Central memory CD8-positive, alpha-beta T cell (primary cell): ENCODE measurements at regions not wholly inside any gene's neighbourhood (a gene's known extent, or its start where the extent isn't known, plus 50 kb on each side); places are given as distances from the start of the nearest gene placed in this dataset.

Source experiments
- ATAC-seq: fragments of 150-1000 bp; cut with Tn5 transposase; replicated peaks from 2 replicates; pipeline ENCODE4 v1.10.0; 2022; ENCODE audit warnings: mild to moderate bottlenecking, moderate FRiP score, moderate number of reproducible peaks; ENCODE audit not compliant: poor library complexity, severe bottlenecking; ENCODE audit errors: extremely low read depth
- DNase-seq, 2 donors: peaks; one replicate each; pipeline ENCODE4 v3.0.0; 2021; ENCODE audit warnings: low spot score in 2 of 2
- H3K27ac Mint-ChIP-seq: one replicate; pipeline ENCODE4 v1.8.0; 2022; ENCODE audit warnings: low read depth, mild to moderate bottlenecking, moderate library complexity, mixed read lengths
- H3K27me3 Mint-ChIP-seq: one replicate; pipeline ENCODE4 v1.8.0; 2022; ENCODE audit warnings: mixed read lengths
- H3K36me3 Mint-ChIP-seq: one replicate; pipeline ENCODE4 v1.8.0; 2022; ENCODE audit warnings: mild to moderate bottlenecking, moderate library complexity, mixed read lengths; ENCODE audit not compliant: insufficient read depth
- H3K4me1 Mint-ChIP-seq: one replicate; pipeline ENCODE4 v1.8.0; 2022; ENCODE audit warnings: mixed read lengths
- H3K4me3 Mint-ChIP-seq: one replicate; pipeline ENCODE4 v1.8.0; 2022; ENCODE audit warnings: mild to moderate bottlenecking, moderate library complexity, mixed read lengths
- H3K9me3 Mint-ChIP-seq: one replicate; pipeline ENCODE4 v1.8.0; 2022; ENCODE audit warnings: mixed read lengths

GRCh38 chr20:58072695-58073671 is 155.5 kb downstream of the ANKRD60 start:
- DNase-seq (no peak), ATAC-seq (no peak)
- no peak overlapping the region for H3K27ac Mint-ChIP-seq
- no peaks in the 10 kb centered on the region for H3K9me3 Mint-ChIP-seq
- peaks cover 64% of the 10 kb centered on the region for H3K27me3 Mint-ChIP-seq
- H3K36me3 Mint-ChIP-seq, result no peaks in the 10 kb centered on the region
- H3K4me1 Mint-ChIP-seq, result peaks cover 4% of the 10 kb centered on the region
- no peak overlapping the region for H3K4me3 Mint-ChIP-seq

GRCh38 chr20:58071991-58072390 is 156.5 kb downstream of the ANKRD60 start:
- Mint-ChIP-seq H3K9me3 (no peaks in the 10 kb centered on the region), H3K4me1 (peaks cover 4% of the 10 kb centered on the region), H3K27me3 (peaks cover 66% of the 10 kb centered on the region), H3K4me3 (no peak overlapping the region), H3K27ac (no peak overlapping the region), H3K36me3 (no peaks in the 10 kb centered on the region)
- ATAC-seq (no peak), DNase-seq (no peak)

DNA sequence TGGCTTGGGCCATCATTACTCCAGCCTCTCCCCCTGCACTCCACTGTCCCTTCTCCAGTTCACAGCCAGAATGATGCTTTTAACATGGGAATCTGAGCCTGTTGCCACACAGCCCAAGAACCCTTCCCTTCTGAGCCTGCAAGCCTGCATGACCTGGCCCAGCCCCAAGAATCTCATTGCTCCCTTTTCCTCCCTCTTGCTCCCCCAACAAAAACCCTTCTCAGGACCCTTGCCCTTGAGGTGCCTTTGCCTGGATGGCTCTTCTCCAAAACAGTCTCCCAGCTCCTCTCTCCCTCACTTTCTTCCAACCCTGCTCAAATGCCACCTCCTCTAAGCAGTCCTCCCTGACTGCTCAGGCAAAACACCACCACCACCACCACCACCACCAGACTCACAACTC is 157.2 kb downstream of the ANKRD60 start:
- DNase-seq (no peak), ATAC-seq (no peak)
- H3K9me3 Mint-ChIP-seq, result no peaks in the 10 kb centered on the region
- H3K4me1 Mint-ChIP-seq, result peaks cover 4% of the 10 kb centered on the region
- H3K36me3 Mint-ChIP-seq, result no peaks in the 10 kb centered on the region
- H3K27me3 Mint-ChIP-seq, result peaks cover 72% of the 10 kb centered on the region
- no peak overlapping the region for H3K27ac Mint-ChIP-seq
- no peak overlapping the region for H3K4me3 Mint-ChIP-seq

GRCh38 chr20:58070664-58071196 is 157.7 kb downstream of the ANKRD60 start:
- no peaks in the 10 kb centered on the region for H3K36me3 Mint-ChIP-seq
- H3K9me3 Mint-ChIP-seq, result no peaks in the 10 kb centered on the region
- H3K4me3 Mint-ChIP-seq, result no peak overlapping the region
- no peak overlapping the region for H3K27ac Mint-ChIP-seq
- DNase-seq (no peak), ATAC-seq (no peak)
- H3K4me1 Mint-ChIP-seq, result peaks cover 4% of the 10 kb centered on the region
- H3K27me3 Mint-ChIP-seq, result peaks cover 72% of the 10 kb centered on the region

GRCh38 chr20:58069796-58070663 is 158.4 kb downstream of the ANKRD60 start:
- no peak for ATAC-seq
- Mint-ChIP-seq H3K4me1 (peaks cover 3% of the 10 kb centered on the region), H3K36me3 (no peaks in the 10 kb centered on the region), H3K4me3 (no peak overlapping the region), H3K27ac (no peak overlapping the region), H3K27me3 (peaks cover 72% of the 10 kb centered on the region), H3K9me3 (no peaks in the 10 kb centered on the region)
- DNase-seq, result no peak

DNA sequence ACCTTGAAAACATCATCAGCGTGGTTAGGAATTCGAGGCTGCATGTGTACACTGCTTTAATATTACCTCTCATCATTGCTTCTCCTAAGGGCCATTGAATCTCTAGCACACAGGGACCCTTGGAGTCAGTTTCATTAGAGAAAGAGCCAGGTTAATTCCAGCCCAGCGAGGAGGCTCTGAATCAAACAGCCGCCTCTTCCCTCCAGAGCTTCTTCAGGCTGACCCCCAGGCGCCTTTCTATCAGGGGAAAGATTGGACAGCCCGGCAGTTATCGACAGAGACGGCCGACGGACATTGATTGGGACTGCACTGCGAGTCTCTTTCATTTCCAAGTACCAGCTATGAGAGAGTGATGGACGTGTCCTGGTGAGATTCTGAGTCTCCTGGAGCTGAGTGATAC is 159.2 kb downstream of the ANKRD60 start:
- H3K27me3 Mint-ChIP-seq, result peaks cover 72% of the 10 kb centered on the region
- no peaks in the 10 kb centered on the region for H3K36me3 Mint-ChIP-seq
- H3K9me3 Mint-ChIP-seq, result no peaks in the 10 kb centered on the region
- H3K27ac Mint-ChIP-seq, result no peak overlapping the region
- DNase-seq (no peak), ATAC-seq (no peak)
- no peak overlapping the region for H3K4me3 Mint-ChIP-seq
- no peaks in the 10 kb centered on the region for H3K4me1 Mint-ChIP-seq

GRCh38 chr20:58065508-58066361 is 162.7 kb downstream of the ANKRD60 start:
- Mint-ChIP-seq H3K4me1 (no peaks in the 10 kb centered on the region), H3K27ac (no peak overlapping the region), H3K4me3 (no peak overlapping the region), H3K9me3 (peaks cover 5% of the 10 kb centered on the region), H3K36me3 (no peaks in the 10 kb centered on the region), H3K27me3 (peaks cover 54% of the 10 kb centered on the region)
- no peak for ATAC-seq
- DNase-seq, result no peak

GRCh38 chr20:58064411-58065010 is 163.9 kb downstream of the ANKRD60 start:
- H3K9me3 Mint-ChIP-seq, result peaks cover 5% of the 10 kb centered on the region
- peaks cover 54% of the 10 kb centered on the region for H3K27me3 Mint-ChIP-seq
- H3K4me1 Mint-ChIP-seq, result no peaks in the 10 kb centered on the region
- H3K4me3 Mint-ChIP-seq, result no peak overlapping the region
- no peak overlapping the region for H3K27ac Mint-ChIP-seq
- DNase-seq, result no peak
- ATAC-seq, result no peak
- H3K36me3 Mint-ChIP-seq, result no peaks in the 10 kb centered on the region

GRCh38 chr20:58059260-58059544 is 169.3 kb downstream of the ANKRD60 start:
- ATAC-seq, result no peak
- Mint-ChIP-seq H3K27ac (no peak overlapping the region), H3K9me3 (peaks cover 5% of the 10 kb centered on the region), H3K27me3 (peaks cover 77% of the 10 kb centered on the region), H3K4me1 (no peaks in the 10 kb centered on the region), H3K4me3 (no peak overlapping the region), H3K36me3 (no peaks in the 10 kb centered on the region)
- DNase-seq, result no peak

GRCh38 chr20:58058421-58059259 is 169.8 kb downstream of the ANKRD60 start:
- DNase-seq, result no peak
- peaks cover 83% of the 10 kb centered on the region for H3K27me3 Mint-ChIP-seq
- peaks cover 5% of the 10 kb centered on the region for H3K9me3 Mint-ChIP-seq
- H3K4me1 Mint-ChIP-seq, result no peaks in the 10 kb centered on the region
- no peak overlapping the region for H3K4me3 Mint-ChIP-seq
- ATAC-seq, result no peak
- no peak overlapping the region for H3K27ac Mint-ChIP-seq
- H3K36me3 Mint-ChIP-seq, result no peaks in the 10 kb centered on the region

DNA sequence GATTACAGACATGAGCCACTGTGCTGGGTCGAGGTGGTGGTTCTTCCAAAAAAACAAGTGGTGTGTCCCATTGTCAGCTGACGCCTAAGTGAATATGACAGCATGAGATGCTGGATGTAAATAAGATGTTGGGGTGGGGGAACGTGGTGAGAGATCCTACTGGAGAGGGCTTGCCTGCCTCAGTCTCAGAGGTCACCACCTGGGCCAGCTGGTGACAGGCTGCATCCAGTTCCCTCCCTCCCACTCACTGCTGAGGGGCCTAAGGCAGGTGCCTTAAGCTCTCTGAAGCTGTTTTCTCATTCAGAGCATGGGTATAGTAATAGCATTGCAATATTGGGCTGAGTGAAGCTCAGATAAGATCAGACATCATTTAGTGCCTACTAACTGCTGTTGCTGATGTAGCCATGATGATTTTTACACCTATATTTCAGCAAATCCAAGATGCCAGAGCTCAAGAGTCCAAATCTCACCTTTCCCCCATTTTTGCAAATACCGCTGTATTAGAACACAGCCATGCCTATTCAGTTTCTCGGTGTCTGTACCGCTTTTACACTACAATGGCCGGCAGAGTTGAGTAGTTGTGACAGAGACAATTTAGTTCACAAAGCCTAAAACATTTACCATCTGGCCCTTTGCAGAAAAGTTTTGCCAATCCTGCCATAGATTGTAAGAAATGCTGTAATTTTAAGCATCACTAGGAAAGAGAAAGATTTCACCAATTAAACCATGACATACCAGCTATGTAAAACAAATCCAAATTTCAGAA is 171.3 kb downstream of the ANKRD60 start:
- Mint-ChIP-seq H3K36me3 (no peaks in the 10 kb centered on the region), H3K4me1 (no peaks in the 10 kb centered on the region), H3K27ac (no peak overlapping the region), H3K9me3 (peaks cover 3% of the 10 kb centered on the region), H3K4me3 (no peak overlapping the region), H3K27me3 (peaks cover 87% of the 10 kb centered on the region)
- DNase-seq, result no peak
- no peak for ATAC-seq
